Ectodermal cell (in vitro differentiated cells): ENCODE measurements at regions not wholly inside any gene's neighbourhood (a gene's known extent, or its start where the extent isn't known, plus 50 kb on each side); places are given as distances from the start of the nearest gene placed in this dataset.

Experiments
- H3K27ac ChIP-seq: 2 replicates; pipeline ENCODE4 v1.7.0; 2013; ENCODE audit warnings: mild to moderate bottlenecking, low read depth, low read length; ENCODE audit not compliant: insufficient read depth, poor library complexity, severe bottlenecking
- H3K27me3 ChIP-seq: 2 replicates; pipeline ENCODE4 v1.7.0; 2013; ENCODE audit warnings: mild to moderate bottlenecking, low read length; ENCODE audit not compliant: insufficient read depth, control insufficient read depth, poor library complexity, severe bottlenecking
- H3K36me3 ChIP-seq: one replicate; pipeline ENCODE4 v1.7.0; 2013; ENCODE audit warnings: low read length; ENCODE audit not compliant: control insufficient read depth, insufficient read depth
- H3K4me1 ChIP-seq: one replicate; pipeline ENCODE4 v1.7.0; 2013; ENCODE audit warnings: low read length; ENCODE audit not compliant: control insufficient read depth, insufficient read depth
- H3K4me3 ChIP-seq: 2 replicates; pipeline ENCODE4 v1.7.0; 2013; ENCODE audit warnings: low read depth, low read length, control low read depth; ENCODE audit not compliant: insufficient read depth
- H3K9me3 ChIP-seq: 2 replicates; pipeline ENCODE4 v1.7.0; 2013; ENCODE audit warnings: mild to moderate bottlenecking, low read length, moderate library complexity; ENCODE audit not compliant: control insufficient read depth
- WGBS, 2 experiments: methylation state at CpG; one replicate each; pipeline ENCODE4 v1.1.7; 2013; ENCODE audit warnings: missing lambda C conversion rate in 2 of 2; 5-methylcytosine and 5-hydroxymethylcytosine counted together

DNA sequence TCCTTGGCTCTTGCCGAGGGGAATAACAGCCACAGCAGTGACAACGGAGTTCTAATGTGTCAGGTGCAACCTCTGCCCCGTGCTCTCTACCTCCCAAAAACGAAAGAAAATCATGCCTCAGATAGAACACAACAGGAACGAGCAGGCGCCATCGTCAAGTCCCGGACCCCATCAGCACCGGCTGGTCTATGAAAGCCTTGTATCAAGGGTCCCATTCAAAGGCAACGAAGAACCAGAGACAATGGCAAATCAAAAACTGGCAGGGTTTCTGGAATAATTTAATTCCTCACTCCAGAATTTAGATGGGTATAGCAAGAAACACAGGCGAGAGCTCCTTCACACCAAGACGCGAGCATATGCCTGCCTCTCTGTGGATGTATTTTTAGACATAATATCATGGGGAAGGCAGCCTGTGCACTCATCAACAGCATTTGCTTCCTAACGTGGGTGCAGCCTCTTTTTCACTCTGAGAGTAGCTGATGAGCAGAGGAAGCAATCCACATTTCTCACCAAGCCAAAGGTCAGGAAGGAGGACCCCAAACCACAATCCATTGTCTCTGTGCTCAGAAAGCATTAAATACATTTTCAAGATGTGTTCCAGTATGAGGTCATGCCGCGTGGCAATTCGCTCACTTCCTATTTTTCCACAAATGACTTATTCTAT, 193.4 kb upstream of the BLID start:
- no peak overlapping the region for H3K4me3 ChIP-seq
- no peaks in the 10 kb centered on the region for H3K4me1 ChIP-seq
- H3K36me3 ChIP-seq = no peaks in the 10 kb centered on the region
- H3K9me3 ChIP-seq = no peaks in the 10 kb centered on the region
- H3K27me3 ChIP-seq = peaks cover 16% of the 10 kb centered on the region
- no peak overlapping the region for H3K27ac ChIP-seq
- 81% methylated on average over 17 of the region's 17 CpGs for whole genome bisulfite sequencing, 2 experiments

DNA sequence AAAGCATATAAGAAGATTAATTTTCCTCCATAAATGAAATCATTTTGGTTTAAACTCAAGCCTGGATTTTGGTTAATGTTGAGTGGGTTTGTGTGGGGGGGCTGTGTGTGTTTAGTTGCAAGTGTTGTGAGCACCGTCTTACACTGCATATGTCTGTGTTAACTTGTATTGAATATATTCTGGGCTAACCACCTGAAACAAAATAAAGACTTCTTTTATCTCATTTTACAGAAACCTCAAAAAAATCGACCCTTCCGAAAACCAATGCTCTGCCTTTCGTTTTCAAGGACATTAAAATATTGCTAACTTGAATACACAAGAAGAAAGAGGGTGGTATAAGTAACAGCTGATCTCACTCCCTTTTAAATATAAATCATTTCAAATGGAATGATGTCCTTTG, 192.2 kb upstream of the BLID start:
- no peak overlapping the region for H3K4me3 ChIP-seq
- 97% methylated on average over 4 of the region's 4 CpGs; no CpG with 5 or more reads in 1 of the 2 experiments for WGBS, 2 experiments
- no peaks in the 10 kb centered on the region for H3K4me1 ChIP-seq

DNA sequence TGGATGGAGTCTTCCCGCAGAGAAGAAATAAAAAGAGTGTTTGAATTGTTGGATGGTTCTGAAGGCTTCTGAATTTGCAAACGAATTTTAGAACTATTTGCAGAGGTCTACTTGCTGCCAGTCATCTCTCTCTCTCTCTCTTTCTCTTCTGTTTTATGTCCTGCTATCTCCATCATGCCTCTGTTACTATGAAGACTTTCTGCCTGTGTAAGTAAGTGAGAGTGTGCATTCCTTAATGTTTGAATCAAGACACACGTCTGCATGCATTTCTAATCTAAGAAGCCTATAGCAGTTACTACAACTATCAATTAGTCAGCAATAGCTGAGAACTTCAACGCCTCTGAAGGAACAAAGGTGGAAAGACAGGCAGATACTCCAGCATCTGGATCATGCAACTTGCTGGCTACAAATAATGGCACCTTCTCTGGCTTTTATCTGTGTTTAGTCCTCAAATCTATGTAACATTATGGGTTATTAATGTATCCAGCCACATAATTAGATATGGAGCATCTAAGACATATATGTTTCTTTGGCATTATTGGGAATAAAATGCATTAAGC, 191.5 kb upstream of the BLID start:
- H3K4me1 ChIP-seq = no peaks in the 10 kb centered on the region
- WGBS, 2 experiments = 58 to 62% methylated on average over 4 of the region's 4 CpGs
- no peaks in the 10 kb centered on the region for H3K9me3 ChIP-seq
- H3K27ac ChIP-seq = no peak overlapping the region
- peaks cover 16% of the 10 kb centered on the region for H3K27me3 ChIP-seq
- H3K4me3 ChIP-seq = no peak overlapping the region
- H3K36me3 ChIP-seq = no peaks in the 10 kb centered on the region

More for the DNA sequence above, 192.2 kb upstream of the BLID start:
- Histone ChIP-seq H3K36me3 (no peaks in the 10 kb centered on the region), H3K9me3 (no peaks in the 10 kb centered on the region), H3K27ac (no peak overlapping the region), H3K27me3 (peaks cover 16% of the 10 kb centered on the region)

DNA sequence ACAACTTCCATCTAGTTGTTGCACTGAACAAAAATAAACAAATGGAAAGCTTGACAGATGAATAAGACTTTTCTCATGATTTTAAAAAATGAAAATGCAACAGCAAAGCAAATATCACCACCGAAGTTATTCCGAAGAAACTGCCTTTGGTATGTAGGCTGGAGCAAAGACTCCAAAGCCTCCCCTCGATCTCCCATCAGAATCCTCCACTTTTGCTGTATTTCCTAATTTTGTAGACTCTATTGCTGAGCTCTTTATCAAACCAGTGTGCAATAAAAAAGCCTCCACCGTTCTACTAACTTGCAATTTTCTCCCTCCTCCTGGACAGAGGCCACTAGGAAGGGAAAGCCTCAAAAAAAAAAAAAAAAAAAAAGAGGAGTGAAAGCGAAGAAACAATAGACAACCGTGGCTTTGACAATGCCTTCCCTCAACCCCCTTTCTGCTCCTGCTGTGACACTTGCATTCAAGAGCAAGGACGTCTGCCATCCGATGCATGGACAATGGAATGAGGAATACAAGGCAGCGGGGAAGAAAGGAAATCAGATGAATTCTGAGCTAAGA, 190.9 kb upstream of the BLID start:
- Histone ChIP-seq H3K27me3 (peaks cover 16% of the 10 kb centered on the region), H3K4me3 (no peak overlapping the region), H3K36me3 (no peaks in the 10 kb centered on the region), H3K27ac (no peak overlapping the region), H3K9me3 (no peaks in the 10 kb centered on the region), H3K4me1 (no peaks in the 10 kb centered on the region)
- WGBS, 2 experiments = 30 to 34% methylated on average over 8 to 9 of the region's 9 CpGs

DNA sequence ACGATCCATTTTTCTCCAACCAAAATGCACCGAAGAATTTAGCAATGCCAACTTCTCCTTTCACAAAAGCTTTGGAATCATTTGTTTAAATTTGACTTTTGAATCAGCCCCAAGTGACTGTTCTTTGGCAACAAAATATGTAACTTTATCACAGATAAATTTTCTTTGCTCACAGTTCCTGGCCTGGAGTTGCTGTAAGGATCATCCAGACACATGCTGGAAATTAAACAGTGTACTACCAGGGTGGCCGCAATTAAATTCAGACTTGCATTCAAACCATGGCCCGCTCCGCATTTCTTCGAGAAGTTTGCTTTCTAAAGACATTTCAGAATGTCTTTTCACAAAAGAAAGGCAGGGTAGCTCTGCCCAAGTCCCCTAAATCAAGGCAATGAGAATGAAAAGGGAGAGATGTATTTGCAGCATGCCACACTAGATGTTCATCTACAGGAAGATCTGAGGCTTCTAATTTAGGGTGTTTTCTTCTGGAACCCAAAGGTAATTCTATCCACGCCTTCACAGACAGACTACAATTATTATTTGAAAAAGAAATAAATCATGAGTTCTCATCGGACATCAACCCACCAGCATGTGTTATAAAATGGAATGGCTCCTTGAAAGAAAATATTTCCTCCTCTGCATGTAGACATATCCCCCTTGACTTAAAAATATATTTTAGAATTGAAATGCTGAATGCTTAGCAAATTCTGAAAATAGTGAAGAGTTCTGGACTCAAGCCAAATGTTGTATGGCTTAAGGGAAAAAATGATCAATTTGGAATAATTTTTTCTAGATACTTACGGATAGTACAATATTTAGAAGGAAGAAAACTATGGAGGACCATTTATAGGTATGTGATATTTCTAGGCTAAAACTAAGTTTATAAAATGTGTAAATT, 189.7 kb upstream of the BLID start:
- 89% methylated on average over 7 of the region's 9 CpGs for WGBS, 2 experiments
- Histone ChIP-seq H3K4me1 (no peaks in the 10 kb centered on the region), H3K27me3 (peaks cover 16% of the 10 kb centered on the region), H3K36me3 (no peaks in the 10 kb centered on the region), H3K9me3 (no peaks in the 10 kb centered on the region), H3K4me3 (no peak overlapping the region), H3K27ac (no peak overlapping the region)

DNA sequence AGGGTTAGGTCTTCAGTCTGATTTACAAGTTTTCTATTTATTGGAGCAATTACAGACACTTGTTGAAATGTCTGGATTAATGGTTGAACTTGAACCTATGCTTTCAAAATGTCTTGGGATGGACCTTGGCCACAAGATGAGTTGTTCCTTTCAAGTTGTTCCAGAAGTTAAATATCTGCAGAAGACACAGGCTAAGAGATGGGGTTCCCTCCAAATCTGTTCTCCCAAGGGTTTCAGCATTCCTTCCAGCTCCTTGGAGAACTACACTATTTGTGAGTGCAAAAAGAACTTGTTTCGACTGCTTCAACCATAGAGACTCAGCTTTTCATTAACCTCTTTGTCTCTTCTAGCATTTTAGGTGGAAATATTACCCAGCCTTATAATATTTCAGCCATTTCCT, 189.0 kb upstream of the BLID start:
- H3K4me3 ChIP-seq = no peak overlapping the region
- 91 to 97% methylated on average over 1 of the region's 1 CpG for WGBS, 2 experiments
- no peaks in the 10 kb centered on the region for H3K36me3 ChIP-seq
- no peak overlapping the region for H3K27ac ChIP-seq
- no peaks in the 10 kb centered on the region for H3K4me1 ChIP-seq
- H3K27me3 ChIP-seq = peaks cover 16% of the 10 kb centered on the region
- no peaks in the 10 kb centered on the region for H3K9me3 ChIP-seq

DNA sequence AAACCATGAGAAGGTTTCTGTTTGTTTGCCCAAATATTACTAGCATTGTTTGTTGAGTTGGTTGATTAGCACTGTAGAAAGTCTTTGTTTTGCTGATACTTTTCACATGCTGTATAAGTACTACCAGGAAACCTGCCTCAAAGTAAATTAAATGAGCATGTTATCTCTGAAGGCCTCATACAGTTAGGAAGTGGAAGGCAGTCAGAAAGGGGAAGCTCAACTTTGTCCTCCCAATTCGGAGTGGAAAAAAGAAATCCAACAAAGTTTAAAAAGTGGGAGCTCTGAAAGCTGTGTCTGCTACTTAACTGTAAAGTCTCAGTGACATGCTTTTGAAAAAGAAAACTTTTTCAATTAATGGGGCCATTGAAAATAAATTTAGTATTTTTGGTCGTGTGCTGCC, 188.3 kb upstream of the BLID start:
- Histone ChIP-seq H3K27ac (no peak overlapping the region), H3K36me3 (no peaks in the 10 kb centered on the region), H3K27me3 (peaks cover 16% of the 10 kb centered on the region), H3K4me3 (no peak overlapping the region), H3K4me1 (no peaks in the 10 kb centered on the region), H3K9me3 (no peaks in the 10 kb centered on the region)
- 88 to 95% methylated on average over 2 of the region's 2 CpGs for WGBS, 2 experiments

DNA sequence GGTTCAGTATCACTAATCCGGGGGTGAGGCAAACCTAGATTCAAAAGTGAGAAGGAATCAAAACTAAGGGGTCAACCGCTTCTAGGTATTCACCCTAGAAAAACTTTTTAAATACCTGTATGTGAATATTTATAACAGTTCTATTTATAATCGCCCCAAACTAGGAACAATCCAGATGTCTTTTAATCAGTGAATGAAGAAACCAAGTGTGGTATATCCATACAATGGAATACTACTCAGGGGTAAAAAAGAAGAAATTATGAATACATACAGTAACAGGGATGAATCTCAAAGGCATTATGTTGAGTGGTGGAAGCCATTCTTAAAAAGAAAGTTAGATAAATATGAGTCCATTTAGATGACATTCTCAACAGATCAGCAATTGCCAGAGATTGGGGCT, 178.0 kb upstream of the BLID start:
- H3K9me3 ChIP-seq = no peaks in the 10 kb centered on the region
- no peak overlapping the region for H3K27ac ChIP-seq
- no peaks in the 10 kb centered on the region for H3K4me1 ChIP-seq
- no peaks in the 10 kb centered on the region for H3K27me3 ChIP-seq
- H3K36me3 ChIP-seq = no peaks in the 10 kb centered on the region
- H3K4me3 ChIP-seq = no peak overlapping the region
- 95 to 100% methylated on average over 1 of the region's 3 CpGs for WGBS, 2 experiments

DNA sequence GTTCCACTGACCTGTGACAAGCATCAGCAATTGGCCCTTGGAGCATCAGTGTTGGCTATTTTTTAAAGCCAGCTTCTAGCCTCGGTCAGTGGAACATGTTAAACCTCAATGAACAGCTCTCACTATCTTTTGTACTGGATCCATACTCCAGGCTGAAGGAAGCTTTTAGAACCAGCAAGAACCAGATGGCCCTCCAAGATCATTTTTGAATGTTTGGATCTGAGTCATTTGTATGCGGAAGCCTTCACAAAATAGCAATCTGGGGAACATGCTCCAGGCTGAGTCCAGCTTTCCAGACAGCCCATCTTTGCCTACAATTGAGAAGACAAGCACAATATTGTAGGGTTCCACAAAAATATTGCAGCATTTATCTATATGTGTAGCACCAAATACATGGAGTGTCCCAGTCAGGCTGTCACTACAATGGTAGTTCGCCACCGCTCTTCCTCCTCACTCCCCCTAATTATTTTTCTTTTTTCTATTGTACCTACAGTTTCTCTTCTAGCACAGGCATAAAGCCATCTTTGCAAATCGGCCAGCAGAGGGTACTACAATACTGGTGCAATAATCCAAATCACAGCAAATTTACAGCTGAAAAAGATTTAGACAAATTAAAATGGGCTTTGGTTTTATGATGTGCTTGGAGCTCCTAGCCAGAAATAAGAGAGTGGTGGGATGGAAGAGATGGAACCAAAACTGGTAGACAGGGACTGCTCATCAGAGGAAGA, 177.4 kb upstream of the BLID start:
- no peaks in the 10 kb centered on the region for H3K27me3 ChIP-seq
- H3K4me1 ChIP-seq = no peaks in the 10 kb centered on the region
- H3K4me3 ChIP-seq = no peak overlapping the region
- no peaks in the 10 kb centered on the region for H3K9me3 ChIP-seq
- no peaks in the 10 kb centered on the region for H3K36me3 ChIP-seq
- 85 to 89% methylated on average over 5 of the region's 5 CpGs for WGBS, 2 experiments
- no peak overlapping the region for H3K27ac ChIP-seq
